ENCODE measurements at regions not wholly inside any gene's neighbourhood (a gene's known extent, or its start where the extent isn't known, plus 50 kb on each side); places are given as distances from the start of the nearest gene placed in this dataset.

DNA sequence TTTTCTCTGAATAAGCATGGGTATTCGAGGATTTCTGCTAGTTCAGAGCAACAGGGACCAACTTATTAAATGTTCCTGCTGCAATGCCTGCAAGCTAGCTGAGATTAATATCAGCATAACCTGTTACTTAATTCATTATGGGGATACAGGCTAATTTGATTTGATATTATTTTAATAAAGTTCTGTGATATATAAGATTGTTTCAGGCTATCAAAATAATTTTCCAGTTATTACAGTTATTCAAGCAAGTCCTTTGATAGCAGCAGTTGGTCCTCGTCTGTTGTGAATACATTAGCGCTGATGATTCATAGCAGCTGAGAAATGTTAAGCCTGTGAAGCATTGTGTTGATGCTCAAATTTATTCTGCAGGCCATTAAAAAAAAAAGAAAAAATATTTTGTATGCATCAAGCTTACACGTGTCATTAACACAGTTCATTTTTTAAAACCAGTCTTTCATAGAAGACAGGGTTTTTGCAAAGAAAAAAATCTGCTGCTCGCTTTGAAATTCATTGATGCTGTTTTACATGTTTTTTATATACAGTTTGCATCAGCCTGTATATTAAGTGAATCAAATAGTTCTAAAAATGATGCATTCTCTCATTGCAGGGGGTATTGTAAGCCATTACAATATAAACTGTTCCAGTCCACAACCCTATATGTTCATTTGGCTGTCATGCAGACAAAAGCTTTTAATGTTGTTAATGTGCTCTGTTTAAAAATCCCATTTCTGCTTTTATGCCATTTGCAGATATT is 482.5 kb downstream of the BCL11A start:
- intact Hi-C loops (cut with DNase I, micrococcal nuclease): no loop called here
- Mint-ChIP-seq H3K9me3 (ENCODE audit: low read depth) (no peaks in the 10 kb centered on the region), H3K27me3 (no peaks in the 10 kb centered on the region), H3K36me3 (ENCODE audit: low read depth) (no peaks in the 10 kb centered on the region), H3K27ac (no peak overlapping the region), H3K4me3 (no peak overlapping the region), H3K4me1 (no peaks in the 10 kb centered on the region)
- DNase-seq: no peak
- ChIA-PET CTCF (interaction anchor here (0.6 kb wide), 1 partner anchor 283 kb away, joined by 3 read pairs; no protein-coding TSS in a partner anchor), POLR2A (interaction anchor here (0.6 kb wide), 1 partner anchor 511 kb away, joined by 3 read pairs; no protein-coding TSS in a partner anchor)
- ATAC-seq: no peak

DNA sequence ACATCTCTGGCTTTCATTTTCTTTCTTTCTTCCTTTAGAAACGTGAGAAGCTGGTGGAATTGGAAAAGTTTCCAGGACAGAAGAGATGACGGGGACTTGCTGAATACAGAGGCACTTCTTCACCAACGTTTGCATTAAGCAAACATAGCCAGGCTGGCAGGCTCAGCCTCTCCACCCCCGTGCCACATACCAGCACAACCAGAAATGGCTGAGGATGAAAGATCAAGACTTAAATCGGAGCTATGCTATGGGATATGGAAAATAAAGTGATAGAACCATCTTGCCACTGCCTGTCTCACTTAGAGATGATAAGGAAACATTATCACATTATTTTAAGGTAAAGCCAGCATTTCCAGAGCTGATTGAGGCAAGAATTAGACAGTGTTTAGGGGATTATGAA is 483.3 kb downstream of the BCL11A start:
- no peaks in the 10 kb centered on the region for H3K9me3 Mint-ChIP-seq (ENCODE audit: low read depth)
- POLR2A ChIA-PET: interaction anchor here (0.6 kb wide), 1 partner anchor 511 kb away, joined by 3 read pairs; no protein-coding TSS in a partner anchor
- CTCF ChIA-PET: interaction anchor here (0.6 kb wide), 1 partner anchor 284 kb away, joined by 3 read pairs; no protein-coding TSS in a partner anchor
- intact Hi-C loops (cut with DNase I, micrococcal nuclease): no loop called here
- no peaks in the 10 kb centered on the region for H3K27me3 Mint-ChIP-seq
- H3K4me1 Mint-ChIP-seq: no peaks in the 10 kb centered on the region
- DNase-seq: no peak
- ATAC-seq: no peak
- no peaks in the 10 kb centered on the region for H3K36me3 Mint-ChIP-seq (ENCODE audit: low read depth)
- no peak overlapping the region for H3K27ac Mint-ChIP-seq
- no peak overlapping the region for H3K4me3 Mint-ChIP-seq

DNA sequence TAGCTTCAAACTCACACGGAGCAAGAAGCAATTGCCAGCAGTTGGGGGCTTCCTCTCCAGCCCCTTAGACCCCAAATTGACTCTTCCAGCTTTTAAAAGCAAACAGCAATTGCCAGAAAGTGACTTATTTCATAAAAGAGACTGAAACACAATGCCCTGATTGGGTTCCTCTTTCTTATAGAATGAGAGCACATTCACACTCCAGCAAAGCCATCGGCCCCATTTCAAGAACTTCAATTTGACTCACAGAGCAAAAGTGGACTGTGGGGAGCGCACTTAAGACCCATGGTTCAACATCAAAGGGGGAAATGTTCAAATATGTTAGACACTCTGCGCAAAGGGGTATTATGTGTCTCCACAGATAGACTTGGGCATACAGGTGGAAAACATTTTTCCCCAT is 484.7 kb downstream of the BCL11A start:
- Mint-ChIP-seq H3K27me3 (no peaks in the 10 kb centered on the region), H3K9me3 (ENCODE audit: low read depth) (no peaks in the 10 kb centered on the region), H3K4me3 (no peak overlapping the region), H3K27ac (no peak overlapping the region), H3K36me3 (ENCODE audit: low read depth) (no peaks in the 10 kb centered on the region), H3K4me1 (no peaks in the 10 kb centered on the region)
- intact Hi-C loops (cut with DNase I, micrococcal nuclease): no loop called here
- DNase-seq: no peak
- ChIA-PET CTCF (no interaction called here), POLR2A (no interaction called here)
- ATAC-seq: no peak

DNA sequence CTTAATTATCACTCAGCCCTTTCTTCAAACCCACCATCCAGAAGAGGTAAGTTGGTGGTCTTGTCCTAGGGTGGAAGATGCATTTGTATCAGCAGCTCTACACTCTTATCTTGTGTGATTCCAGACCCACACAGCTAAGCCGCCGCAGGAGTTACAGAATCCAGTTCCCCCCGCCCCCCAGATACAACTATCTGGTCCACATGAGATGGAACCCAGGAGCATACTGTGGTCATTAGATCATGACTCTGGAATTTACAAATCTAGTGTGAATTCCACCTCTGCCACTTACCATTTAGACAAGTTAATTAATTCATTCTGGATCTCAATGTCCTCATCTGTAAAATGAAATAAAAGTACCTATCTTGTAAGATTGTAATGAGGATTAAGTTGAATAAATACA is 486.4 kb downstream of the BCL11A start:
- ATAC-seq: no peak
- Mint-ChIP-seq H3K27ac (no peak overlapping the region), H3K27me3 (no peaks in the 10 kb centered on the region), H3K9me3 (ENCODE audit: low read depth) (no peaks in the 10 kb centered on the region), H3K4me3 (no peak overlapping the region), H3K4me1 (no peaks in the 10 kb centered on the region), H3K36me3 (ENCODE audit: low read depth) (no peaks in the 10 kb centered on the region)
- intact Hi-C loops (cut with DNase I, micrococcal nuclease): no loop called here
- DNase-seq: no peak
- ChIA-PET POLR2A (no interaction called here), CTCF (interaction anchor here (0.8 kb wide), 1 partner anchor 394 kb away, joined by 3 read pairs; no protein-coding TSS in a partner anchor)

DNA sequence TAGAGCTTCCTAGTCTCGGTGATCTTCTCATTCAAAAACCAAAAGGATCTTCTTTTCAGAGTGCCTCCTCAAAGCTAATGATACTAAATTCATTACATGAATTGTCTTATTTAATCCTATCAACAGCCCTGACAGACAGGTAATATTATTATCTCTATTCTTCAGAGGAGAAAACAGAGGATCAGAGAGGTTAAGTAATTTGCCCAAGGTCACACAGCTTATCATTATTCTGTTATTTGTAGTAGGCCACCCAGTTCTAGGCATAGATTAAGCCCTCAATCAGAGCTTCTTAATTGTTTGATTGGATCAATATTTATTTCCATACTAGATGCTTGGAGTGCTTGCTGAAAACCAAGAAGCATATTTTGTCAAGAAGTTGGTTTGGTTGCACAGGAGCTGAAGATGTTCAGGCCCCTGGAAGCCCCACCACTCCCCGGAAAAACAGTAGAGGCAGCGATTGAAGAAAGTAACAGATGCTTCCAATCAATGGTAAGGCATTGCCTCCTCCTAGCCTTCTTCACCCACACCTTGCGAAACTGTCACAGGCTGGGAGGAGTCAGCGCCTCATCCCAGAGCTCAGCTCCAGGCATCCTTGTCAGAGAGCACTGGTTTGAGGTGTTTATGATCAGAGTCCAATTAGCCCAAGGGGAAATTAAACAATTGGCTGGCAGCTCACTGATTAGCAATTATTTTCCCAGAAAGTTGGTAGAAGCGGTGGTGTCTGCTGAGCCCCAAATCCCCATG is 487.2 kb downstream of the BCL11A start:
- Mint-ChIP-seq H3K4me1 (no peaks in the 10 kb centered on the region), H3K27me3 (no peaks in the 10 kb centered on the region), H3K4me3 (no peak overlapping the region), H3K9me3 (ENCODE audit: low read depth) (no peaks in the 10 kb centered on the region), H3K36me3 (ENCODE audit: low read depth) (no peaks in the 10 kb centered on the region), H3K27ac (no peak overlapping the region)
- ChIA-PET CTCF (no interaction called here), POLR2A (no interaction called here)
- ATAC-seq: no peak
- no peak for DNase-seq
- intact Hi-C loops (cut with DNase I, micrococcal nuclease): no loop called here

DNA sequence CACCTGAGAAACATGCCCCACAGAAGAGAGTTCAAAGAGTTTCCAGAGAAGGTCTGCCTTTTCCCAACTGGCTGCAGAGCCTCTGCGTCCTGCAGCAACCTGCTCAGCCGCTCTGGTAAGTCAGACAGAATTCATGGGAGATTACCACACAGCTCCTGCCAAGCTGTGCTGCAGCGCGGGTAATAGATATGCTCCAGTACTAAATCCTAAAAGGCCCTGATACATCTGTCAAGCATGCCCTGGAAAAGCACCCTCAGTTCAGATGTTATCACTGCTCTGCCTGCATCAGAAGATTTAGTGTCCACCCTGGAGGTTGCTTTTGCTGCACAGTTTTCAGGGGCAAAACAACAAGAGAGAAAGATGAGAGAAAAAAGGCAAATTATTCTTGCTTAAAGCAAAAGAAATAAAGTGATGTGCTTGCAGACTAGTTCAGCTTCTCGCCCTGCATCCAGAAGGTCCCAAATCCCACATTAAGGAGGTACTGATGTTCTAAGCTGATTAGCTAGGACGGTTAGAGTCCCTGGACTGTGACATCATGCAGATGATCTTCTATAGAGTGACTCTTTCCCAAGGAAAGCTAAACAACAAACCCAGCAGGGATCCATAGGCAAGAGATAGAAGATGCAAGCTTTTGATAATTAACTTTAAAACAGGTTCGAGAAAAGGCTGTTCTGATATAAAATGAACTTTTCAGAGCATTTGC is 488.6 kb downstream of the BCL11A start:
- Mint-ChIP-seq H3K4me3 (no peak overlapping the region), H3K36me3 (ENCODE audit: low read depth) (no peaks in the 10 kb centered on the region), H3K27me3 (no peaks in the 10 kb centered on the region), H3K9me3 (ENCODE audit: low read depth) (no peaks in the 10 kb centered on the region), H3K27ac (no peak overlapping the region), H3K4me1 (no peaks in the 10 kb centered on the region)
- no peak for ATAC-seq
- DNase-seq: no peak
- ChIA-PET CTCF (interaction anchor here (0.8 kb wide), 1 partner anchor 501 kb away, joined by 3 read pairs; no protein-coding TSS in a partner anchor), POLR2A (no interaction called here)
- intact Hi-C loops (cut with DNase I, micrococcal nuclease): no loop called here

DNA sequence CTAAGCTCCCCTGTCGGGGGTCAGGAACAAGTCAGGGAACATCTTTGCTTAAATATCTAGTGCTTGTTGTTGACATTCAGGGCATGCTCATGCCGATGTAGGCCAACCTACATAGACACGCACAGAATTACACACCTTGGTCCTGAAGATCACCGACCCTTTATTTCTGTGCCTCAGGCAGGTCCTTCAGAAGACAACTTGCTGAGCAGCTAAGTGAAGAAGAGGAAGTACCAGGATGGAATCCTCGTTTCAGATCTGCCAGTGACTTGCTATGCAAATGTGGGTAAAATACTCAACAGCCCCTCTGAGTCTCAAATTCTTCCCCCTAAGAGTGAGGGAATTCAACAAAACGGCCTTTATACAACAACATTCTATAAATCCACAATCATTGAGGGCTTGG is 494.7 kb downstream of the BCL11A start:
- no peaks in the 10 kb centered on the region for H3K36me3 Mint-ChIP-seq (ENCODE audit: low read depth)
- DNase-seq (no peak), ATAC-seq (no peak)
- ChIA-PET POLR2A (no interaction called here), CTCF (no interaction called here)
- no peak overlapping the region for H3K4me3 Mint-ChIP-seq
- H3K27me3 Mint-ChIP-seq: no peaks in the 10 kb centered on the region
- H3K9me3 Mint-ChIP-seq (ENCODE audit: low read depth): no peaks in the 10 kb centered on the region
- H3K4me1 Mint-ChIP-seq: no peaks in the 10 kb centered on the region
- intact Hi-C loops (cut with DNase I, micrococcal nuclease): no loop called here
- H3K27ac Mint-ChIP-seq: no peak overlapping the region

DNA sequence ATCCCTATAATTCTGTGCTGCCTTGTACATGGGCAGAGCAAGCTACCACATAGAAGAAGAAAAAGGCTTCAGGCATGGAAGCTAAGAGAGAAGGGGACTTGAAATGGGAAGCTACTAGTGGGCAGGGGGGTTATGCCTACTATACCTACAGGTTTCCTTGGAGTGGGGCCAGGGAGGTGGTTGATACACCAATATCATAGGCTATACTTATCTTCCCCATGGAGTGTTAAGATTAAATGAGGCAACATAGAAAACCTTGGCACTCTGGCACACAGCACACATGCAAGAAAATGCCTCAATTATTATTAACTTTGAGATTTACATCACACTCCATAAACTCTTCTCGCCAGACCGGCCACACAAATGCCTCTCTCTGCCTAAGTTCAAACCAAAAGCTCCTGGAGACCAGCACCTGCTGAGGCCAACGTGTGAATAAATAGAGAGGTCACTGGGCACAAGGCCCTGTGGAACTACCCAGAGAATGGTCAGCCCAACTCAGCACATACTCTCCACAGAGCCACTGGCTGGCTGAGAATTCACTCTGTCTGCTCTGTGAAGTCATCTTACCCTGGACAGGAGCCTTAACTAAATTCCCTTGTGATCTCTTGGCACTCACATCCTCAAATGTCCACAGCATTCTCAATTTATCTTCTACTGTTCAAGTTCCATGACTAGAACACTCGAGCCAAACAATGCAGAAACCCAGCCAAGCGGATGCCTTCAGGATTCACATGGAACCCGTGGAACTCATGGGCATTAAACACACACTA is 498.7 kb downstream of the BCL11A start:
- no peak overlapping the region for H3K27ac Mint-ChIP-seq
- H3K9me3 Mint-ChIP-seq (ENCODE audit: low read depth): no peaks in the 10 kb centered on the region
- intact Hi-C loops (cut with DNase I, micrococcal nuclease): no loop called here
- DNase-seq: no peak
- no peak for ATAC-seq
- H3K27me3 Mint-ChIP-seq: no peaks in the 10 kb centered on the region
- no peaks in the 10 kb centered on the region for H3K36me3 Mint-ChIP-seq (ENCODE audit: low read depth)
- no peaks in the 10 kb centered on the region for H3K4me1 Mint-ChIP-seq
- POLR2A ChIA-PET: no interaction called here
- CTCF ChIA-PET: no interaction called here
- no peak overlapping the region for H3K4me3 Mint-ChIP-seq

DNA sequence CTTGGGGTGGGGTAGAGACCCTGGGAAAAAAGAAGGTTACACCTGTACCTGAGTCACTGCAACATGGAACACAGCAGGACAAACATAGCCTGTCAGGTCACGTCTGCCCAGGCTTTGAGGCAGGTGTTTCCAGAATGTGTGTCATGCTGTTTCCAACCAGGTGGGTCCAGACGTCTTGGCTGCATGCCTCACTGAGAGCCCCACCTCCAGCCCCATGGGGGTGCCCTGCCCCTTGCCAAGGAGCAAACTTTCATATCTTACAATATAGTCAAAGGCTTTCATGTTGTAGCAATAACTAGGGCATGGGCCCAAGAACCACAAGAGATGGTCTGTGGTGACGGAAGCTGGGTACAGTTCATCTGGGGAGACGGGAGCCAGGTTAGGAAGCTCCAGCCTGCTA is 499.7 kb downstream of the BCL11A start:
- ATAC-seq: no peak
- POLR2A ChIA-PET: no interaction called here
- Mint-ChIP-seq H3K9me3 (ENCODE audit: low read depth) (no peaks in the 10 kb centered on the region), H3K4me3 (no peak overlapping the region), H3K36me3 (ENCODE audit: low read depth) (no peaks in the 10 kb centered on the region), H3K27ac (no peak overlapping the region), H3K4me1 (no peaks in the 10 kb centered on the region), H3K27me3 (no peaks in the 10 kb centered on the region)
- intact Hi-C loops (cut with DNase I, micrococcal nuclease): no loop called here
- CTCF ChIA-PET: no interaction called here
- no peak for DNase-seq

DNA sequence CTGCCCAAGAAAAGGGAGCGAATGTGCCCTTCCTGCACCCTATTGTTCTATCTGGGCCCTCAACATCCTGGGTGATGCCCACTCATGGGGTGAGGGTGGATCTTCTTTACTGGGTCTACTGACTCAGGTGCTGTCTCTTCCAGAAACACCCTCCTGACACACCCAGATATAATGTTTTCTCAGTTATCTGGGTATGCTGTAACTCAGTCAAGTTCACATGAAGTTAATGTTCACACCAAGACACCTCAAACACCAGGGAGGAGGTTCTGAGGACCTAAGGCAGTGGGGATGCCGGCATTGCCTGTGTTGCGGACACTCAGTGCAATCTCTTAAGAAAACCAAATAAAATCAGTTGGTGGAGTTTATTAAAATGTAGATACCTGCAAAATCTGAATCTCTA is 500.9 kb downstream of the BCL11A start:
- ATAC-seq: no peak
- POLR2A ChIA-PET: no interaction called here
- H3K9me3 Mint-ChIP-seq (ENCODE audit: low read depth): no peaks in the 10 kb centered on the region
- no peak overlapping the region for H3K27ac Mint-ChIP-seq
- H3K4me3 Mint-ChIP-seq: no peak overlapping the region
- H3K27me3 Mint-ChIP-seq: no peaks in the 10 kb centered on the region
- H3K36me3 Mint-ChIP-seq (ENCODE audit: low read depth): no peaks in the 10 kb centered on the region
- CTCF ChIA-PET: no interaction called here
- intact Hi-C loops (cut with DNase I, micrococcal nuclease): no loop called here
- DNase-seq: no peak
- no peaks in the 10 kb centered on the region for H3K4me1 Mint-ChIP-seq

DNA sequence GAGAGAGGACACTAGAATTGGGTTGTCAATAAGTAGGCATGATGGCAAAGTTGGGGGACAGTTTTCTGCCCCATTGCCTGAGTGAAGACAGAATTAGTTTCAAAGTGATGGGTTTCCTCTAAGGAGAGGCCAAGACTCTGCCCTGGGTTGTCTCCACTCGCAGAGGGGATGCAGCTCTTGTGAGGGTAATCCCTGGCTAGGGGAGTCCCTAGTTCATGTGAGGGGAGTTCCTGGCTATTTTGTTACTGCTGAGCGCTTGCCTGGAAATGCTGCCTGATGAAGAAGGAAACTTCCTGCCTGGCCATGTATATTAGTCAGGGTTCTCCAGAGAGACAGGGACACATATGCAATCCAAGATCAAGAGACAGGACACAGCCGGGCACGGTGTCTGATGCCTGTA is 501.5 kb downstream of the BCL11A start:
- no peaks in the 10 kb centered on the region for H3K4me1 Mint-ChIP-seq
- H3K4me3 Mint-ChIP-seq: no peak overlapping the region
- no peak overlapping the region for H3K27ac Mint-ChIP-seq
- H3K36me3 Mint-ChIP-seq (ENCODE audit: low read depth): no peaks in the 10 kb centered on the region
- intact Hi-C loops (cut with DNase I, micrococcal nuclease): no loop called here
- ChIA-PET POLR2A (no interaction called here), CTCF (no interaction called here)
- ATAC-seq (no peak), DNase-seq (no peak)
- H3K27me3 Mint-ChIP-seq: no peaks in the 10 kb centered on the region
- no peaks in the 10 kb centered on the region for H3K9me3 Mint-ChIP-seq (ENCODE audit: low read depth)
